BJ (cell line): ENCODE measurements at regions not wholly inside any gene's neighbourhood (a gene's known extent, or its start where the extent isn't known, plus 50 kb on each side); places are given as distances from the start of the nearest gene placed in this dataset.

ENCODE experiments used
- CTCF ChIA-PET: fragments of 350-600 bp; formaldehyde crosslinking; extraction: SDS; loops from one replicate; lab custom pipeline; 2021; ENCODE audit warnings: antibody characterized with exemption, inconsistent platforms; lab: Yijun Ruan, JAX
- POLR2A ChIA-PET: fragments of 300-600 bp; sonication (Branson Sonifier 250); formaldehyde crosslinking; extraction: SDS; loops from one replicate; lab custom pipeline; 2021; ENCODE audit warnings: antibody characterized with exemption; lab: Charles Lee
- DNase-seq: peaks from one replicate; pipeline ENCODE4 v3.0.0-alpha.2; 2011; ENCODE audit warnings: low read depth
- H3K27me3 ChIP-seq: 2 replicates; pipeline ENCODE4 v1.6.0; 2011; ENCODE audit warnings: low read length; ENCODE audit not compliant: control insufficient read depth, insufficient read depth
- H3K36me3 ChIP-seq: 2 replicates; pipeline ENCODE4 v1.5.1; 2011; ENCODE audit warnings: low read length; ENCODE audit not compliant: control insufficient read depth, insufficient read depth
- H3K4me3 ChIP-seq: 2 replicates; pipeline ENCODE4 v1.5.1; 2011; ENCODE audit warnings: low read depth, mild to moderate bottlenecking, control low read depth, low read length
- TF ChIP-seq, protein P1 (sequence below): IDR thresholded peaks from 2 replicates; pipeline ENCODE4 v1.5.1; 2011; ENCODE audit warnings: low read depth, mild to moderate bottlenecking, control low read depth, inconsistent platforms, low read length, moderate library complexity; ENCODE audit not compliant: insufficient read depth

DNA sequence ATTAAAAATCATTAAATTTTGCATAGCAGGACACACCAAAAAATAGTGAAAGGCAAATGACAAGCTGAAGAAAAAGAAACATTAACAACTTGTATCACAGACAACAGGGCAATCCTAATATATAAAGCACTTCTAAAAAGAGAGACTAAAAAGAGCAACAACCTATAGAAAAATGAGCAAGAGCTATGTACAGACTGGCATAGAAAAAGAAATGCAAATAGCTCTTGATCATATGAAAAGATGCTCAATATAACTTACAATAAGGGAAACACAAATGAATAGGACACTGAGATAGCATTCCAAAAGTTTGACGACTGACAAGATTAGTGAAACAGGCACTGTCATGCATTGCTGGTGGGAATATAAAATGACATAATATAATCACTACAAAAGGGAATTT is 235.9 kb downstream of the SEC61B start:
- H3K4me3 ChIP-seq, result no peak overlapping the region
- ChIA-PET CTCF (no interaction called here), POLR2A (no interaction called here)
- DNase-seq, result no peak
- H3K27me3 ChIP-seq, result no peaks in the 10 kb centered on the region
- TF ChIP-seq, protein P1, sequence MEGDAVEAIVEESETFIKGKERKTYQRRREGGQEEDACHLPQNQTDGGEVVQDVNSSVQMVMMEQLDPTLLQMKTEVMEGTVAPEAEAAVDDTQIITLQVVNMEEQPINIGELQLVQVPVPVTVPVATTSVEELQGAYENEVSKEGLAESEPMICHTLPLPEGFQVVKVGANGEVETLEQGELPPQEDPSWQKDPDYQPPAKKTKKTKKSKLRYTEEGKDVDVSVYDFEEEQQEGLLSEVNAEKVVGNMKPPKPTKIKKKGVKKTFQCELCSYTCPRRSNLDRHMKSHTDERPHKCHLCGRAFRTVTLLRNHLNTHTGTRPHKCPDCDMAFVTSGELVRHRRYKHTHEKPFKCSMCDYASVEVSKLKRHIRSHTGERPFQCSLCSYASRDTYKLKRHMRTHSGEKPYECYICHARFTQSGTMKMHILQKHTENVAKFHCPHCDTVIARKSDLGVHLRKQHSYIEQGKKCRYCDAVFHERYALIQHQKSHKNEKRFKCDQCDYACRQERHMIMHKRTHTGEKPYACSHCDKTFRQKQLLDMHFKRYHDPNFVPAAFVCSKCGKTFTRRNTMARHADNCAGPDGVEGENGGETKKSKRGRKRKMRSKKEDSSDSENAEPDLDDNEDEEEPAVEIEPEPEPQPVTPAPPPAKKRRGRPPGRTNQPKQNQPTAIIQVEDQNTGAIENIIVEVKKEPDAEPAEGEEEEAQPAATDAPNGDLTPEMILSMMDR, result no peak
- H3K36me3 ChIP-seq, result no peaks in the 10 kb centered on the region

- no peaks in the 10 kb centered on the region for H3K36me3 ChIP-seq
- ChIA-PET CTCF (interaction anchor here (0.8 kb wide), 1 partner anchor 22 kb away, joined by 4 read pairs; no protein-coding TSS in a partner anchor), POLR2A (no interaction called here)
- TF ChIP-seq, protein P1, result no peak
- DNase-seq, result no peak
- H3K27me3 ChIP-seq, result no peaks in the 10 kb centered on the region
- H3K4me3 ChIP-seq, result no peak overlapping the region
Measured at GRCh38 chr9:99459919-99460318, 237.8 kb downstream of the SEC61B start.

DNA sequence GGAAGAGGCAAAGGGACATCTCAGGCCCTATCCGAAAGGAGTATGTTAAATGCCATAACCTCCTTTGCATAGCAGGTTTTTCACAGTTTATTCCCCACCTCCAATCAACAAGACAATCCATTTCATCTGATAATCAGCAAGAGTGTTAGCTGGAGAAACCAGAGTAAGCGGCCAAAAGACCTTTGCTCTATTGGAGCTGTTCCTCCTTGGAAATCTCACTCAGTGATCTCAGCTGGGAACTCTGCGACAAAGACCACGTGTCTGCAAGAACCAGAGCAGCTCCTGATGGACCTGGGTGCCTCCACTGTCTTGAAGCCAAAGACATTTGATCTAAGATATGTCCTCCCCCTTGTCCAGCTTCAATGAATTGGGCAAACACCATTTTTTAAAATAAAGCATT is 241.0 kb downstream of the SEC61B start:
- Histone ChIP-seq H3K36me3 (no peaks in the 10 kb centered on the region), H3K27me3 (no peaks in the 10 kb centered on the region), H3K4me3 (no peak overlapping the region)
- POLR2A ChIA-PET, result no interaction called here
- TF ChIP-seq, protein P1, result no peak
- no peak for DNase-seq
- CTCF ChIA-PET, result interaction anchor here (1.1 kb wide), 2 partner anchors 12 to 44 kb away, joined by 3 read pairs; no protein-coding TSS in a partner anchor

DNA sequence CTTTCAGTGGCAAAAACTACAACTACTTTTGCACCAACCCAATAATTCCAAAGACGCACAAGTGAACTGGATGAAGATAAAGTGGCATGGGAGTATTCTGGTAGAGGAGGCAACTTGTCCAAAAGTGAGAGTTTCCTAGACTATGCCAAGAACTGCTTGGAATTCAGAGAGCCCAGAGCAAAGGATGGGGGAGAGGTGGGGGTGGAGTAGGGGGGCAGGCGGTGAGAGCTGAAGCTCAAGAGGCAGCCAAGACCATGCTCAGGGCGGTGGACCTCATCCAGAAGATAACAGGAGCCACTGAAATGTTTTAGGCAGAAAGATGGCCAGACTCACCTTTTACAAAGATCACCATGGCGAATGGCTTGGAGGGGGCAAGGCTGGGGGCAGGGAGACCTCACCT is 242.5 kb downstream of the SEC61B start:
- Histone ChIP-seq H3K36me3 (no peaks in the 10 kb centered on the region), H3K4me3 (no peak overlapping the region), H3K27me3 (no peaks in the 10 kb centered on the region)
- TF ChIP-seq, protein P1, result no peak
- CTCF ChIA-PET, result interaction anchor here (1.1 kb wide), 1 partner anchor 13 kb away, joined by 3 read pairs; no protein-coding TSS in a partner anchor
- DNase-seq, result no peak
- POLR2A ChIA-PET, result interaction anchor here (1.0 kb wide), 1 partner anchor 14 kb away, joined by 3 read pairs; no protein-coding TSS in a partner anchor

DNA sequence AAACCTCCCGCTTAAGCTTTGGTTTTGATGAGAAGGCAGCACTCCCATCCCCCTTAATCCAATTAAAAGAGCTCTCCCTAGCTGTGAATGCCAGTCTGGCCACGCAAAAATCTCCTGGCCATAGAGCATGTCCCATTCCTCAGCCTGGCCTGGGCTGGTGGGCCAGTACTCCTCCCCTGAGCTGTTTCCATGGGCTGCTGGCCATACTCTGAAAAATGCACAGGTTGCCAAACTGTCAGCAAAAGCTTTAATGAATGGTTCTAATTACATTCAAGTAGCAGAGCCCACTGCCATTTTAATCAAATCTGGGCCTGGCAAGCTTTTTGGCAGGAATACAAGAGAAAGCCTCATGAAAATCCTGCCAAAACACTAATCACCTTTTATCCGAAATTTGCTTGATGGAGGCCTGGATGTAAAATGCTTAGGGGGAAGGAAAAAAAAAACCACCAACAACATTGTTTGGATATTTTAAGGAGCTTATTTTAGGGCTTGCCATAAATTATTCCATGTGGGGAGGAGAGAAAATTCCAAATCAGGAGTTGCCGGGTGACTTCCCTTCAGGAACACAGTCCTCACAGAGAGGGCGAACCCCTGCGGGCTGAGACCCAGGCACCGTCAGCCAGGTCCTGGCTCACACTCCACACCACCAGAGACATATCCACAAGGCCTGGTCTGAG is 243.3 kb downstream of the SEC61B start:
- no peaks in the 10 kb centered on the region for H3K36me3 ChIP-seq
- peak; percentile 57 for DNase-seq
- POLR2A ChIA-PET, result interaction anchor here (0.6 to 1.0 kb wide), 3 partner anchors 15 to 357 kb away, joined by 3 to 4 read pairs (median 4); partner anchors contain the start of genes ALG2 and SEC61B
- TF ChIP-seq, protein P1, result no peak
- no peaks in the 10 kb centered on the region for H3K27me3 ChIP-seq
- CTCF ChIA-PET, result interaction anchor here (0.5 to 0.9 kb wide), 4 partner anchors 9 to 441 kb away, joined by 3 to 5 read pairs (median 3); partner anchors contain the start of gene STX17
- H3K4me3 ChIP-seq, result no peak overlapping the region
